ENCODE measurements at regions not wholly inside any gene's neighbourhood (a gene's known extent, or its start where the extent isn't known, plus 50 kb on each side); places are given as distances from the start of the nearest gene placed in this dataset.

DNA sequence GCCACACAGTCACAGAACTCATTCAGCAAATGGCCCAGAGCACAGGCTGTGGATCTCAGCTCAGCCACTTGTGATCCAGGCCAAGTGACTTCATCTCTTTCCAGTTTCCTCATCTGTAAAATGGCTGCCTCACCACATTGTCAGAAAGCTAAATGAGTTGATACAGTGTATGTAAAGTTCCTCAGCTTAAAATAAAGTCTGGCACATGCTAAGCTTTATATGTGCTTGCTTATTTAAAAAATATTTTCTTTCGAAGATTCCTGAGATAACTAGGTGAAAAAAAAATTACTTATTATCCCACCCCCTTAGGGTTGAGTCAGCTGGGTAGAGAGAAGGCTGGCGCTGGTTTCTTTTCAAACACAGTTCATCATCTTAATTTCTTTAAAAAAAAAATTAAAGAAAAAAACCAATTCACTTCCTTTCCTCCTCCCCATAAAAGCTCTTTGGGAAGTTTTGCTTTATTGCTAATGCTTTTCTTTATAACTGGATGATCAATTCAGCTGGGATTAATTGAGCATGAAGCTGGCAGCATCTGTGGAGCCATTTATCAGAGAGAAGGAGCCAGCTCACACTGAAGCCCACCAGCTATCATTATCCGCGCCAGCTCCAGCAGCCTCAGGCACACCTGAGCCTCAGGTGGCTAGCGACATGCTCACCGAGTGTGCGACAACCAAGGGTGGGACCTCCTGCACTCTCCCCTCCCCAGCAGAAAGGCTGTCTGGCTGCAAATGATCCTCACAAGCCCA is 354.9 kb downstream of the FOXO1 start:
- TF ChIP-seq, protein P1, sequence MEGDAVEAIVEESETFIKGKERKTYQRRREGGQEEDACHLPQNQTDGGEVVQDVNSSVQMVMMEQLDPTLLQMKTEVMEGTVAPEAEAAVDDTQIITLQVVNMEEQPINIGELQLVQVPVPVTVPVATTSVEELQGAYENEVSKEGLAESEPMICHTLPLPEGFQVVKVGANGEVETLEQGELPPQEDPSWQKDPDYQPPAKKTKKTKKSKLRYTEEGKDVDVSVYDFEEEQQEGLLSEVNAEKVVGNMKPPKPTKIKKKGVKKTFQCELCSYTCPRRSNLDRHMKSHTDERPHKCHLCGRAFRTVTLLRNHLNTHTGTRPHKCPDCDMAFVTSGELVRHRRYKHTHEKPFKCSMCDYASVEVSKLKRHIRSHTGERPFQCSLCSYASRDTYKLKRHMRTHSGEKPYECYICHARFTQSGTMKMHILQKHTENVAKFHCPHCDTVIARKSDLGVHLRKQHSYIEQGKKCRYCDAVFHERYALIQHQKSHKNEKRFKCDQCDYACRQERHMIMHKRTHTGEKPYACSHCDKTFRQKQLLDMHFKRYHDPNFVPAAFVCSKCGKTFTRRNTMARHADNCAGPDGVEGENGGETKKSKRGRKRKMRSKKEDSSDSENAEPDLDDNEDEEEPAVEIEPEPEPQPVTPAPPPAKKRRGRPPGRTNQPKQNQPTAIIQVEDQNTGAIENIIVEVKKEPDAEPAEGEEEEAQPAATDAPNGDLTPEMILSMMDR (tag by site-specific recombination; IDR thresholded peaks at IDR 0.05) = no peak
- TF ChIP-seq REPIN1 (tag by site-specific recombination; IDR thresholded peaks at IDR 0.05; ENCODE audit: low read depth) = no peak
- TF ChIP-seq ZNF791 (tag by site-specific recombination; IDR thresholded peaks at IDR 0.05) = no peak
